GM19099 (cell line): ENCODE measurements at regions not wholly inside any gene's neighbourhood (a gene's known extent, or its start where the extent isn't known, plus 50 kb on each side); places are given as distances from the start of the nearest gene placed in this dataset.

Experiments
- POLR2A ChIP-seq: IDR thresholded peaks from 3 replicates; pipeline ENCODE4 v1.6.1; 2011; ENCODE audit warnings: low read depth; ENCODE audit not compliant: insufficient read length; ENCODE audit errors: extremely low read depth

- peak; percentile 48 for TF ChIP-seq POLR2A
Observed at GRCh38 chr22:49657275-49657973, 170.2 kb downstream of the BRD1 start.

DNA sequence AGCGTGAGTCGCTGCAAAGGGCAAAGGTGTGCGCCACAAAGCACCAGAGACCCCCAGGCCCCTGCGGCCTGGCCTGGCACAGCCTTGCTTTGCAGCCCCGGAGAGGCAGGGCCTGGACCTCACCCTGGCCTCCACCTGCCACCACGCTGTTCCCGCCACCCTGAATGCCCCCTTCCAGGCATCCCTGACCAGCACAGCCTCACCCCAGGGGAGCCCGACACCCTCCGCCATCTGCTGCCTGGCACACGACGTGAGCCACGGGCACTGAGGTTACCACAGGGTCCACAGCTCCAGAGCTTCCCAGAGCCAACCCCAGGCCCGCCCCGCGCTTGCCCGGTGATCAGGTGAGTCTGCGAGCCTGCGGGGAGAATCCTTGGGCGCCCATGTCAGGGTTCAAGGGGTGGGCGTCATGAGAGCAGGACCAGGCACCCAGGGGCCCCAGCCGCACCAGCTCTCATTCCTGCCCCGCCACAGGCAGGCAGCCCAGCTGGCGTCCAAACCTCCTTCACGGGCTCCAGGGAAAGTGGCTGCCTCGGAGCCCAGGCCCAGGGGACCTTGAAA lies 171.3 kb downstream of the BRD1 start:
- no peak for TF ChIP-seq POLR2A

DNA sequence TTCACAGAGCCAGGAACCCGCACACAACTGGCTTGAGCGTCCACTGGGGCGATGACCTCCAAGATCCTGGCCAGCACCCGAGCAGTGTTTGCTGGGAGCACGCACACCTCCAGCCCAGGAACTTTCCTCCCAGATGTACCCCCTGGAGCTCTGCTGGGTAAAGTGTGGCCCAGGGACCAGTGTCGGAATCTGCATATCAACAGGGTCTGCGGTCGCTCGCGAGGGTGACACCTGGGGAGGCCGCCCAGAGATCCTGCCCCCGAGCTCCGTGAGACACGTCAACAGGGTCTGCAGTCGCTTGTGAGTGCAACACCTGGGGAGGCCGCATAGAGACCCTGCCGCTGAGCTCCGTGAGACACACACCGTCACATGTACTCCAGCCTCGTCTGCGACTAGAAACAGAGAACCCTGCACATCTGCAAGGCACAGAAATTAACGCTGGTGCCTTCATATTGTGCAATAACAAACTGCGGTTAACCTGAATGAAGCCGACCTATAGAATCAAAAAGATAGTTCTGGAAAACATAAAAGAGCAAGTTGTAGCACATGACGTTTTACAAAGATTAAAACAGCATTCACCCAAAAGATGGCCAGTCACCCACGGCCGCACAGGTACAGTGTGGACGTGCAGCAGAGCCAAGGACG lies 172.4 kb downstream of the BRD1 start:
- TF ChIP-seq POLR2A = no peak

DNA sequence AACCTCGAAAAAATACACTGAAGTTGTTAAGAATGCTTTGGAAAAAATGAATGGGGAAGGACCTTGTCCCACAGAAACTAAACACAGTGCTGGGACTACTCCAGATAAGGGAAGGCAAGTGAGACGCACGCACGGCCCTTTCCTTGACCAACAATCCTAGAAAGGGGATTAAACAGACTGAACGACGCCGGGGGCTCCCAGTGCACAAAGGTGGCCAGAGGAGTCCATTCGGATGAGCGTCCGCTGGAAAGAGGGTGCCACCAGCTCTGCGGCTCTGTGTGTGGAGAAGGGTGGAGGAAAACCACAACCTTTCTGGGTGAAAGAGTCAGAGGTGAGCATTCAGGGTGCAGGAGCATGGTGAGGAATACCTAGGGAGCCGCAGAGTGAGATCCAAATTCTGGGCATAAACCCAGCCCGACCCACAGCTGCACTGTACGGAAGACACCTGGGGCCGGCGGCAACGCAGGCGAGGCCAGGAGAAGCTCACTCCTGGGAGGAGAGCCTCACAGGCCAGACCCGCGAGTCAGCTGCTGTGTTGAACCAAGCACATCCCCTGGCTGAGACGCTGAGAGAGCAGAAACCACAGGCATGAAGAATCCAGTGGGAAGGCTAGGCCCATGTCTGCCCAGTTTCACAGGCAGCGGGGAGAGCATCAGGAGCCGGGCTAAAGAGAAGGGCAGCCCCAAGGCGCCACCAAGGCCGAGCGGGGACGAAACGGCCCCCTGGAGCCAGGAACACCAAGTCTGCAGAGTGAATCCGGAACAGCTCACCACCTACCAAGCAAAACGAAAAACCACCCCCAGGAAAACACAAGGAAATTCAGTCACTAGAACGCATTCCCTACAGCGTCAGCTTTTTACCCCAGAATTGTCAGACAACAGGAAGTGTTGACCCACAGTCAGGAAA lies 177.1 kb downstream of the BRD1 start:
- TF ChIP-seq POLR2A = no peak

DNA sequence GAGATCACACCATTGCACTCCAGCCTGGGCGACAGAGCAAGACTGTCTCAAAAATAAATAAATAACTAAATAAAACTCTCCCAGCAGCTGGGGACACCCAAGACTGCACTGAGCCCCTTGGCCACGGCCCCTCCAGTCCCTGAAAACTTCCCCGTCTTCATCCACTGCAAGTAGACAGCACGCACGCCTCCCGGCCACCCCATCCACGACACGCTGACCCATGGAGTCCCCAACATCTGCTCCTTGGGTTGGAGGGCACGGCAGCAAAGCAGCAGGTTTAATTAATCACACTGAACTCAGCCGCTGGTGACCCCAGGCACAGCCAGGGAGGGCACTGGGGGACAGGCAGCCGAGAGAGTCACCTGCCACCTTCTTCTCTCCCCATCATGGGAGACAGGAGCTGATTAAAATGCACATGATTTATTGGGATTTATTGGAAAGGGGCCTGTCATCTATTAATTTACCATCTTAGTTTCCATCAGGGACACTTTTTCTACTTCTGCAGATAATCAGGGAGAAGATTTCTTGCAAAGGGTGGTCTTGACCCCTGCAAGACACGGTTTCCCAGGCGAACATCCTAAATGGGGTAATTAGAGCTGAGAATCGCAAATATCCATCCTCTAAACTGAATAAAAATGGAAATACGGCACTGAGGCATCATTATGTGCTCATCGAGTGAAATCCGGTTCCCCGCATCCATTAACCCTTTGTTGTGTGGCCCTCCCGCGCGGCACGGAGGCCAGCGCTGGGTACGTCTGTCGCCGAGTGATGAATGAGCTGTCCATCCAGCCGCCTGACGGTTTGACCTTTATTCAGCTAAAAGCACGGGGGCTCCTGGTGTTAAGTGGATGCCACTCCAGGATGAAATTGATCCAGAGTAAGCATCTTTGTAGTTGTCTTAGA lies 178.3 kb downstream of the BRD1 start:
- no peak for TF ChIP-seq POLR2A

GRCh38 chr22:49648053-49648452 lies 179.6 kb downstream of the BRD1 start:
- no peak for TF ChIP-seq POLR2A

- TF ChIP-seq POLR2A = no peak
Observed at GRCh38 chr22:49647627-49648026, 180.0 kb downstream of the BRD1 start.

DNA sequence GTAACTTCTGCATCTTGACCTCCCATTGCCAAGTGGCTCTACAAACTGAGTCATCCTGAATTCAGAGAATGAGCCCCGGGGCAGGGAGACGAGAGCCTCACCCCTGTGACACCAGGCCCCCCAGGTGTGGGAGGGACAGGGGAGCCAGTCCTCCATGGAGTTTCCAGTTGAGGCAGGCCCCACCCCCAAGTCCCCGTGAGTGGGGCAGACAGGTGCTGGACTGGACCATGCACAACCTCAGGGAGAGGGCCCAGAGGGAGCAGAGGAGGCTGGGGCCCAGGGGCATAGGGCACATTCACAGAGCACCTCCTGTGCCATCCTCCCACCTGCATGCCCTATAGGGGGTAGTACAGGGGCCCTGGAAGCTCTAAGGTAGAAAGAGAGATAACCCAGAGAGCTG lies 180.8 kb downstream of the BRD1 start:
- TF ChIP-seq POLR2A = no peak

- TF ChIP-seq POLR2A = no peak
Observed at GRCh38 chr22:49645791-49646550, 181.7 kb downstream of the BRD1 start.

GRCh38 chr22:49645257-49645656 lies 182.4 kb downstream of the BRD1 start:
- no peak for TF ChIP-seq POLR2A

GRCh38 chr22:49643998-49644397 lies 183.7 kb downstream of the BRD1 start:
- no peak for TF ChIP-seq POLR2A

- no peak for TF ChIP-seq POLR2A
Observed at GRCh38 chr22:49643466-49643865, 184.2 kb downstream of the BRD1 start.

- no peak for TF ChIP-seq POLR2A
Observed at GRCh38 chr22:49642741-49643140, 184.9 kb downstream of the BRD1 start.

DNA sequence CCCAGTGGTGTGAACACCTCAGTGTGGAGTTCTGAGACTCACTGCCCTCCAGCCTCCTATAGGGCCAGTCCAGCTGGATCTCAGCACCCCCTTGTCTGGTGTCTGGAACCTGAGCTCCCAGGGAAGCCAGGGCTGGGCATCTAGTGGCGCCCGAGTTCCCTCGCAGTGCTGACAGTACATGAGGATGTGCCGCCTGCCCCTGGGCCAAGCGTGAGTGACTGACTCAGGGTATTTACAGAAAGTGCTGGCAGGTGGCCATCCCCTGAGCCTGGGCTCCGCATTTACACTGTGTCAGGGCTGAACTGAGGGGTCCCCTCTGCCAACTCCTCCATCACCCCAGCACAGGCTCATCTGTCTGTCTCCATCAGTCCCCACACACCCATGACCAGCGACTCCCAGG lies 185.3 kb downstream of the BRD1 start:
- no peak for TF ChIP-seq POLR2A

- no peak for TF ChIP-seq POLR2A
Observed at GRCh38 chr22:49641770-49642313, 185.8 kb downstream of the BRD1 start.
